Stomach (tissue), 4 donors: ENCODE measurements at regions not wholly inside any gene's neighbourhood (a gene's known extent, or its start where the extent isn't known, plus 50 kb on each side); places are given as distances from the start of the nearest gene placed in this dataset.

Experiments
- CTCF ChIP-seq, 7 experiments: fragments of 450-650 bp in 4 of 7; fragments of 200-600 bp in 3 of 7; sonication (generic) in 3 of 7; IDR thresholded peaks; one replicate each; pipeline ENCODE4 v1.5.1; 2016 to 2019; ENCODE audit warnings: antibody characterized with exemption in 7 of 7, control low read depth in 2 of 7, mild to moderate bottlenecking in 1 of 7
- EP300 ChIP-seq: sonication (generic); formaldehyde crosslinking; IDR thresholded peaks from one replicate; pipeline ENCODE4 v1.6.1; 2017; ENCODE audit warnings: antibody characterized with exemption
- POLR2A ChIP-seq, 4 donors: fragments of 450-650 bp; IDR thresholded peaks; one replicate each; pipeline ENCODE4 v1.6.1; 2016; ENCODE audit warnings: antibody characterized with exemption in 4 of 4, control low read depth in 2 of 4, mild to moderate bottlenecking in 1 of 4, moderate library complexity in 1 of 4
- POLR2AphosphoS5 ChIP-seq, 3 donors: sonication (generic); formaldehyde crosslinking; IDR thresholded peaks; one replicate each; pipeline ENCODE4 v1.6.1; 2016; ENCODE audit warnings: antibody characterized with exemption in 3 of 3

- TF ChIP-seq POLR2A (IDR thresholded peaks at IDR 0.05) (no peak), CTCF (IDR thresholded peaks at IDR 0.05) (no peak), POLR2AphosphoS5 (IDR thresholded peaks at IDR 0.05) (no peak), EP300 (no peak)
Measured at GRCh38 chr20:24164360-24164759, 175.8 kb upstream of the GGTLC1 start.
